ENCODE measurements at regions not wholly inside any gene's neighbourhood (a gene's known extent, or its start where the extent isn't known, plus 50 kb on each side); places are given as distances from the start of the nearest gene placed in this dataset.

GRCh38 chrX:139106069-139106468 is 394.6 kb upstream of the FGF13 start:
- peak; percentile 85 for DNase-seq (ENCODE audit: low read depth)
- TF ChIP-seq CTCF (IDR thresholded peaks at IDR 0.05; ENCODE audit: insufficient read depth, low read length), result no peak
- no peak overlapping the region for H3K4me3 ChIP-seq (ENCODE audit: low read depth, low read length)

DNA sequence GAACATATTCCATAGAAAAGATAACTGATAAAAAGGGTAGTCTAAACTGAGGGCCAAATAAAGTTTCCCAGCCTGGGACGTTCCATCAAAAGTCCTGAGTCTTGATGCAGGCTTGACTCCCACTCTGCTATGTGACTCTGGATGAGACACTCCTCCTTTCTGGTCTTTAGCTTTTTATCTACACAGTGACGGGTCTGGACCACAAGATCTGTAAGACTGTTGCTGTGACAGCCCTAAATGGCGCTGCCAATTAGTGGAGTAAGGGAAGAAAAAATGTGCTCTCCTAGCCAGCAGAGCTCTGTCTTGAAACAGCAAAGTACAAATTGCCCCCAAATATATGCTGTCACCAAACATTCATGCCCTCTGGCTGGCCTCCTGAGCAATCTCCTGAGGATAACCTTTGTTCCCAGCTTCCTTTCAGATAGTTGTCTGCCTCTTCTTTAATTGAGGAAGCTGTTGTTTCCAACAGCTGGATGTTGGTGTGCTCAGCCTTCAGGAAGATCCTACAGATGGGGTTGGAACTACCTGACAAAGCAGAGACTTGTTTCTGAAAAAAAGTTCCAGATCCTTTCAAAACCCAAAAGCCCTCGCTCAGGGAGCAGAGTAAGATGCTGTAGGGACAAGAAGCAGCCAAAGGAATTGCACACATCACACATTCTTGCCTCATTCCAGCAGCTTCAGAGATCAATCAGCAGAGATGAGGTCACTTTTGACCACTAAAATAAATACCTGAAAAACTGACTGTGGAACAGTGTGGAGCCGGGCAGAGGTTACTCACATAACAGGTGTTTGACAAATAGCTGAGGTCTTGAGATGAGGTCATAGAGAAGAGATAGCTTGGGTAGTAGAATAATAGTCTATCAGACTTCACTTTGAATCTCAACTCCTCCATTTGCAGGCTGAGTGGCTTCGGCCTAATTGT is 383.4 kb upstream of the FGF13 start:
- no peak for TF ChIP-seq CTCF (IDR thresholded peaks at IDR 0.05; ENCODE audit: insufficient read depth, low read length)
- H3K4me3 ChIP-seq (ENCODE audit: low read depth, low read length), result no peak overlapping the region
- peak; percentile 30 for DNase-seq (ENCODE audit: low read depth)

DNA sequence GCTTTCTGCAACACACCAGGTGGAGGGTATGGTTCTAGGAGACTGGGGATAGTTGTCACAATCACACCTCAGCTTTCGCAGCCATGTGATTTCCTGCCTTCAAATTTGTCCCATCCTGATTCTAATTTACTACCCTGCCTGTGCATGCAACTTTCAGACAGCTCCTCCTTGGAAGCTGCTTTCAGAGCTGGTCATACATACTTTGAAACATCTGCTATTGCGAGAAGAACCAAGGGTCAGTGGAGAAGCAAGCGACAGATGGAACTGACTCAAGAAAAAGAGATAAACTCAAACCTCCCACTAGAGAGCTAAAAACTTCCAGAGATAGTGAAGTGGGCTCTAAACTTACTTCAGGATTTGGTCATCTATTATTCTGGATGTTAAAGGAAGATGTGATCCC is 381.7 kb upstream of the FGF13 start:
- no peak overlapping the region for H3K4me3 ChIP-seq (ENCODE audit: low read depth, low read length)
- no peak for TF ChIP-seq CTCF (IDR thresholded peaks at IDR 0.05; ENCODE audit: insufficient read depth, low read length)
- no peak for DNase-seq (ENCODE audit: low read depth)

GRCh38 chrX:139091878-139092277 is 380.4 kb upstream of the FGF13 start:
- no peak for TF ChIP-seq CTCF (IDR thresholded peaks at IDR 0.05; ENCODE audit: insufficient read depth, low read length)
- no peak for DNase-seq (ENCODE audit: low read depth)
- no peak overlapping the region for H3K4me3 ChIP-seq (ENCODE audit: low read depth, low read length)

GRCh38 chrX:139091066-139091465 is 379.5 kb upstream of the FGF13 start:
- no peak overlapping the region for H3K4me3 ChIP-seq (ENCODE audit: low read depth, low read length)
- DNase-seq (ENCODE audit: low read depth), result peak; percentile 54
- no peak for TF ChIP-seq CTCF (IDR thresholded peaks at IDR 0.05; ENCODE audit: insufficient read depth, low read length)

GRCh38 chrX:139086246-139086645 is 374.7 kb upstream of the FGF13 start:
- no peak for DNase-seq (ENCODE audit: low read depth)
- no peak overlapping the region for H3K4me3 ChIP-seq (ENCODE audit: low read depth, low read length)
- no peak for TF ChIP-seq CTCF (IDR thresholded peaks at IDR 0.05; ENCODE audit: insufficient read depth, low read length)

All from fibroblast of the aortic adventitia (primary cell).